Fibroblast of pulmonary artery (primary cell): ENCODE measurements at regions not wholly inside any gene's neighbourhood (a gene's known extent, or its start where the extent isn't known, plus 50 kb on each side); places are given as distances from the start of the nearest gene placed in this dataset.

ENCODE experiments used
- DNase-seq: peaks from one replicate; pipeline ENCODE4 v3.0.0-alpha.2; 2010; ENCODE audit warnings: low read depth
- H3K4me3 ChIP-seq: replicated peaks from 2 replicates; pipeline ENCODE4 v1.5.1; 2011; ENCODE audit warnings: low read depth, mild to moderate bottlenecking, control low read depth, low read length, moderate library complexity
- TF ChIP-seq, protein P1 (sequence below): IDR thresholded peaks from 2 replicates; pipeline ENCODE4 v1.5.1; 2011; ENCODE audit warnings: mild to moderate bottlenecking, control low read depth, low read length, inconsistent platforms; ENCODE audit errors: missing control alignments

GRCh38 chr18:73881396-73881917 lies 266.2 kb downstream of the FBXO15 start:
- peak; percentile 11 for DNase-seq
- TF ChIP-seq, protein P1, sequence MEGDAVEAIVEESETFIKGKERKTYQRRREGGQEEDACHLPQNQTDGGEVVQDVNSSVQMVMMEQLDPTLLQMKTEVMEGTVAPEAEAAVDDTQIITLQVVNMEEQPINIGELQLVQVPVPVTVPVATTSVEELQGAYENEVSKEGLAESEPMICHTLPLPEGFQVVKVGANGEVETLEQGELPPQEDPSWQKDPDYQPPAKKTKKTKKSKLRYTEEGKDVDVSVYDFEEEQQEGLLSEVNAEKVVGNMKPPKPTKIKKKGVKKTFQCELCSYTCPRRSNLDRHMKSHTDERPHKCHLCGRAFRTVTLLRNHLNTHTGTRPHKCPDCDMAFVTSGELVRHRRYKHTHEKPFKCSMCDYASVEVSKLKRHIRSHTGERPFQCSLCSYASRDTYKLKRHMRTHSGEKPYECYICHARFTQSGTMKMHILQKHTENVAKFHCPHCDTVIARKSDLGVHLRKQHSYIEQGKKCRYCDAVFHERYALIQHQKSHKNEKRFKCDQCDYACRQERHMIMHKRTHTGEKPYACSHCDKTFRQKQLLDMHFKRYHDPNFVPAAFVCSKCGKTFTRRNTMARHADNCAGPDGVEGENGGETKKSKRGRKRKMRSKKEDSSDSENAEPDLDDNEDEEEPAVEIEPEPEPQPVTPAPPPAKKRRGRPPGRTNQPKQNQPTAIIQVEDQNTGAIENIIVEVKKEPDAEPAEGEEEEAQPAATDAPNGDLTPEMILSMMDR, result no peak
- no peak overlapping the region for H3K4me3 ChIP-seq

DNA sequence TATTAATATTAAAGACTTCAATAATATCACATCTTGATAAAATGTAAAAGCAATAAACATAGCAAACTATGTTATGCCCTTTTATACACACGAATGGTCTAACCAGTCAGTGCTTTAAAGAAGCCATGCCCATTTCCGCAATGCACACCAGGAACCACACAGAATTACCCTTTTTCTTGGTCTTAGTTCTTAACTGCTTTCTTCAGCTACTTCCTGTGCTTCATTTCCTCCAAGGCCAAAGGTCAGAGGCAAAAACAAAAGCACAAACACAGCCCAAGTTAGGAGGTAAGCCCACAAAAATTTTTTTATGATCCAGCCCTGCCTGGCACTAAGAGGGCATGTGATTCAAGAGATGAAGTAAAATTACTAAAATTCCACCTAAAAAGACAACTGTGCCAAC lies 267.2 kb downstream of the FBXO15 start:
- TF ChIP-seq, protein P1, result no peak
- H3K4me3 ChIP-seq, result no peak overlapping the region
- DNase-seq, result peak; percentile 39

DNA sequence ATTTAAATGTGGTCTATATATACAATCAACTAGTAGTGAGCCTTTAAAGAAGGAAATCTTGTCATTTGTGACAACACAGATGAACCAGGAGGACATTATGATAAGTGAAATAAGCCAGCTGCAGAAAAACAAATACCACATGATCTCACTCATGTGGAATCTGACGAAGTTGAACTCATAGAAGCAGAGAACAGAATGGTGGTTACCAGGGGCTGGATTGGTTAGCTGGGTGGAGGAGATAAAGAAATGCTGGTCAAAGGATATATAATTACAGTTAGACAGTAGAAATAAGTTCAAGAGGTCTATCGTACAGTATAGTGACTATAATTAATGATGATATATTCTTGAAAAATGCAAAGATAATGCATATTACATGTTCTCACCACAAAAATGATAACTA lies 267.9 kb downstream of the FBXO15 start:
- DNase-seq, result peak; percentile 39
- H3K4me3 ChIP-seq, result no peak overlapping the region
- TF ChIP-seq, protein P1, result no peak

DNA sequence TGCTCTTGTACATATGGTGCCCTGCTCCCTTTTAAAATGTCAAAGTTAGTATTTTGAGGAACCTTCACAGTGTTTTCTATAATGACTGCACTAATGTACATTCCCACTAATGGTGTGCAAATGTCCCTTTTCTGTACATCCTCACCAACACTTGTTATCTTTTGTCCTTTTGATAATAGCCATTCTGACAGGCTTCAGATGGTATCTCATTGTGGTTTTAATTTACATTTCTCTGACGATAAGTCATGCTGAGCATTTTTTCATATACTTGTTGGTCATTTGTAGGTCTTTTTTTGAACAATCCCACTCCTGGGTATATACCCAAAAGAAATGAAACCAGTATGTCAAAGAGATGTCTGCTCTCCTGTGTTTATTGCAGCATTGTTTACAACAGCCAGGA lies 268.3 kb downstream of the FBXO15 start:
- TF ChIP-seq, protein P1, result no peak
- H3K4me3 ChIP-seq, result no peak overlapping the region
- no peak for DNase-seq

GRCh38 chr18:73869182-73869581 lies 278.5 kb downstream of the FBXO15 start:
- no peak overlapping the region for H3K4me3 ChIP-seq
- TF ChIP-seq, protein P1, result no peak
- DNase-seq, result no peak

DNA sequence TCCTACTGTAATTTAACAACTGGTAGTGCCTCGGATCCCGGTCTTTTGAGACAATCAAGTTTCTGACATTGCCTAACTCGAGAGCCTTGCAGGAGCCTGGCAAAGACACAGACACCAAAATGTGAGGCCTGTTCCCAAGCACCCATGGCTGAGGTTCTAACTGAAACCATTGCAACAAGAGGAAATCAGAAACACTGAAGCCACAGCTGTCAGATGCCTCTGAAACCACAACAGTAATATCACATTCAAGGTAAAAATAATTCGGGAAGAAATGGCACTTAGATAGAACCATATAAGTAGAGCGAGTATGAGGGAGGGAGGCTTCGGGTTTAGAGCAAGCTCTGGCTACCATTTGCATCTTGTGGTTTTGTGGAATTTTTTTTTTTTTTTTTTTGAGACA lies 285.9 kb downstream of the FBXO15 start:
- no peak for DNase-seq
- TF ChIP-seq, protein P1, result no peak
- H3K4me3 ChIP-seq, result no peak overlapping the region

DNA sequence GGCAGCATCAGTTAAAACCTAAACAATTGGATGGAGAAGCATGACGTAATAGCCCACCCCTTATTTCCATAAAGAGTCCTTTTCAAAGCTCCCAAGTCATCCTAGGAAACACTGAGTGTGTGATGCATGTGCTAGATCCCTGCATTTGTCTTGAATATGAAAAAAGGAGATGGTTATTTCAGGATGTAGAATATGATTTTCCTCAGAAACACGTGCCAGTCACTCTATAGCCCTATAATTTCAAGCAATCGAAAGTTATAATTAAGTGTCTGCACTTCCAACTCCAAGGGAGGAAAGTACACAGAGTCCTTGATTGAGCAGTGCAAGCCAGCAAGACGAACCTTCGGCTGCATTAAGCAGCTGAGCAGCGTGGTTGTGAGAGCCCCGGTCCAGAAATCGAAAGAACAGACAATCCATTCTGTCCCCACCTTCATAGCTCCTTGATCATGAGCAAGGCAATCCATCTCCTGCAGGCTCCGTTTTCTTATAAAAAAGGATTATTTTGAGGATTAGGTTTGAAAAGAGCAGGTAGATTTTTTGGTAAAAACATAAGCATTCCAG lies 287.7 kb downstream of the FBXO15 start:
- no peak for DNase-seq
- H3K4me3 ChIP-seq, result no peak overlapping the region
- TF ChIP-seq, protein P1, result no peak
